ENCODE measurements at regions not wholly inside any gene's neighbourhood (a gene's known extent, or its start where the extent isn't known, plus 50 kb on each side); places are given as distances from the start of the nearest gene placed in this dataset.

- intact Hi-C loops (cut with DNase I, micrococcal nuclease): no loop called here
- no peak for DNase-seq
- no peak overlapping the region for H3K4me3 ChIP-seq
- H3K4me1 ChIP-seq (ENCODE audit: low read depth): no peaks in the 10 kb centered on the region
- no peak for ATAC-seq
- H3K9me3 ChIP-seq: no peaks in the 10 kb centered on the region
- no peak for TF ChIP-seq CTCF (IDR thresholded peaks at IDR 0.05)
- no peaks in the 10 kb centered on the region for H3K36me3 ChIP-seq (ENCODE audit: low read depth)
These were observed 201.0 kb downstream of the TMX1 start for GRCh38 chr14:51441001-51441400.

GRCh38 chr14:51442513-51443175 lies 202.6 kb downstream of the TMX1 start:
- TF ChIP-seq CTCF (IDR thresholded peaks at IDR 0.05): no peak
- Histone ChIP-seq H3K4me1 (ENCODE audit: low read depth) (no peaks in the 10 kb centered on the region), H3K4me3 (no peak overlapping the region), H3K9me3 (no peaks in the 10 kb centered on the region), H3K36me3 (ENCODE audit: low read depth) (no peaks in the 10 kb centered on the region)
- intact Hi-C loops (cut with DNase I, micrococcal nuclease): no loop called here
- peak in 1 of 3 donors; percentile 16 for DNase-seq
- peak; percentile 38 for ATAC-seq

DNA sequence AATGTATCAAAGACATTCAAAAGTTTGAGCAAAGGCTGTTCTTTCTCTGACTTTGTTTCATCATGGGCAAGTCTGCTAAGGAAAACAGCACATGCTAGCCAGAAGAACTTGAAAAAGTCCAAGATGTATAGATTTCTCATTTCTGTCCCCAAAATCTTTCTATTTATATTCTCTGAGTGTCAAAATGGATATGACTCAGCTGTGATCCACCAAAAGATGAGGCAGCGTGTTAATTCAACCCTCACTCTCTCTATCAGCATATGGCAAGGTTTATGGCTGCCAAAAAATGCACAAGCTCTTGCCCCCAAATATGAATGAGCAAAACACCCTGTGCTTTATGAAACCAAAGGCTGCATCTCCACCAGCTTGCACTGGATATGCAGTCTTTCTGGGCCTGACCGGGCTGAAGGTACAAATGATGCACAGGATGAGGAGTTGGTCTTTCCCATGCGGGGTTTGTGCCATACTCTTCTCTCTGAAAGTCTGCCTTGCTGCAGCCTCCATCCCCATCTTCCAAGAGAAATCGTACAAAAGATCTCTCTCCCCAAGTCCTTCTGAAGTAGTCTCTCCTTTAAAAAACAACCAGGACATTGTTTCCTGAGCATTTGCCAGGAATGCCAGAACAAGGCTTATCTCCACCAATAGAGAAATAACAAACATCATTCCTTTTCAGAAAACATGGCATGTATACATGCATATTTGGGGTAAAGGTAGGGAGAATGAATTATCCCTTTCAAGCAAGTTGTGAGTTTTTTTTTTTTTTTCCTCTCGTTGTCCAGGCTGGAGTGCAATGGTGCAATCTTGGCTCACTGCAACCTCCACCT lies 203.4 kb downstream of the TMX1 start:
- ATAC-seq: no peak
- no peak for TF ChIP-seq CTCF (IDR thresholded peaks at IDR 0.05)
- intact Hi-C loops (cut with DNase I, micrococcal nuclease): no loop called here
- Histone ChIP-seq H3K9me3 (no peaks in the 10 kb centered on the region), H3K4me1 (ENCODE audit: low read depth) (no peaks in the 10 kb centered on the region), H3K36me3 (ENCODE audit: low read depth) (no peaks in the 10 kb centered on the region), H3K4me3 (no peak overlapping the region)
- no peak for DNase-seq

GRCh38 chr14:51444353-51445000 lies 204.4 kb downstream of the TMX1 start:
- no peak for TF ChIP-seq CTCF (IDR thresholded peaks at IDR 0.05)
- H3K36me3 ChIP-seq (ENCODE audit: low read depth): no peaks in the 10 kb centered on the region
- no peak overlapping the region for H3K4me3 ChIP-seq
- DNase-seq: no peak
- intact Hi-C loops (cut with DNase I, micrococcal nuclease): no loop called here
- no peaks in the 10 kb centered on the region for H3K4me1 ChIP-seq (ENCODE audit: low read depth)
- H3K9me3 ChIP-seq: no peaks in the 10 kb centered on the region
- no peak for ATAC-seq

DNA sequence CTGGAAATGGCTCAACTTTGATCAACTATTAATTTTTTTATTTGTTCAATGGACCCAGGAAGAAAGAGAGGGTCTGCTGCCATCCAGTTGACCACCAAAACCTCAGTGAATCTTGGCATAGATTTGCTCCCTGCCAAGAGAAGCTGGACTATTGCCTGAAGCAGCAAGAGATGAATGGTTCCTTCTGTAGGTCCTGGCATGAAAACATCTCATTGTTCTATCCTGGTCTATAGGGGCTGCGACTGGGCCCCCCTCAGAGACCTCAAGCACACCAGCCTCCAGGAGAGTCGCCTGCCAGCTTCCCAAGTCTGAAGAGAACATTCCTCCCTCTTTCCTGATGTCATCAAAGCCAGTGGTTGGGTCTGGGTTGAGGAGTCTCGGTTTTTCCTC lies 204.9 kb downstream of the TMX1 start:
- no peak for TF ChIP-seq CTCF (IDR thresholded peaks at IDR 0.05)
- DNase-seq (no peak), ATAC-seq (no peak)
- Histone ChIP-seq H3K36me3 (ENCODE audit: low read depth) (no peaks in the 10 kb centered on the region), H3K4me3 (no peak overlapping the region), H3K4me1 (ENCODE audit: low read depth) (no peaks in the 10 kb centered on the region), H3K9me3 (no peaks in the 10 kb centered on the region)
- intact Hi-C loops (cut with DNase I, micrococcal nuclease): no loop called here

Data from mucosa of descending colon (tissue), 3 donors.